A673 (cell line): ENCODE measurements at regions not wholly inside any gene's neighbourhood (a gene's known extent, or its start where the extent isn't known, plus 50 kb on each side); places are given as distances from the start of the nearest gene placed in this dataset.

ENCODE experiments used
- CTCF ChIP-seq: fragments of 300-800, 200-600 bp; sonication (generic); conservative IDR thresholded peaks from 2 replicates; pipeline ENCODE4 v1.5.1; 2017; ENCODE audit warnings: low read depth, mild to moderate bottlenecking, antibody characterized with exemption, low read length, moderate library complexity, mixed read lengths
- EZH2 ChIP-seq: fragments of 200-600 bp; sonication (generic); IDR thresholded peaks from 2 replicates; pipeline ENCODE4 v1.6.1; 2017; ENCODE audit warnings: borderline replicate concordance, low read depth, mild to moderate bottlenecking, mixed read lengths, antibody characterized with exemption, low read length; ENCODE audit not compliant: poor library complexity, severe bottlenecking

- TF ChIP-seq CTCF (no peak), EZH2 (no peak)
These were observed 99.4 kb upstream of the OLFM3 start for GRCh38 chr1:102096162-102096561.
